HCT116 (cell line): ENCODE measurements at regions not wholly inside any gene's neighbourhood (a gene's known extent, or its start where the extent isn't known, plus 50 kb on each side); places are given as distances from the start of the nearest gene placed in this dataset.

ENCODE experiments used
- ATAC-seq: fragments of 200-7000 bp; cut with Tn5 transposase; 2 replicates; pipeline ENCODE4 v1.9.1; 2020; ENCODE audit warnings: mild to moderate bottlenecking, moderate library complexity
- BruUV-seq: library from RNA; stranded (reverse); fragments of 400-500 nt; replicated peaks from 2 replicates; lab custom pipeline; 2021; lab: Mats Ljungman, UMichigan
- CTCF ChIA-PET: fragments of 300-600 bp; sonication (Branson Sonifier 250); formaldehyde crosslinking; loops from one replicate; lab custom pipeline; 2021; ENCODE audit warnings: antibody characterized with exemption; lab: Charles Lee
- POLR2A ChIA-PET: fragments of 300-600, 350-600 bp; sonication (Branson Sonifier 250); formaldehyde crosslinking; loops from one replicate; lab custom pipeline; 2021; ENCODE audit warnings: antibody characterized with exemption; lab: Charles Lee
- RAD21 ChIA-PET, 2 experiments: fragments of 300-600 bp; sonication (Branson Sonifier 250); formaldehyde crosslinking; loops; one replicate each; lab custom pipeline; 2023; ENCODE audit warnings: low total read pairs in 2 of 2; ENCODE audit not compliant: uncharacterized antibody in 2 of 2, unreplicated experiment in 2 of 2, low non-redundant PET in 1 of 2; lab: Charles Lee
- DNase-seq: peaks from one replicate; pipeline ENCODE4 v3.0.0-alpha.2; 2010; ENCODE audit warnings: low read depth, low spot score
- H2AFZ ChIP-seq: fragments of 200-600 bp; shearing (Covaris generic), sonication (generic); 2 replicates; pipeline ENCODE4 v1.6.1; 2017; ENCODE audit warnings: low read depth, mixed run types, mixed read lengths, antibody characterized with exemption, low read length; ENCODE audit not compliant: poor library complexity, severe bottlenecking
- H3K27ac ChIP-seq: 2 replicates; pipeline ENCODE4 v1.5.1; 2012; ENCODE audit warnings: low read depth, low read length
- H3K27me3 ChIP-seq: fragments of 200-600 bp; sonication (generic); 2 replicates; pipeline ENCODE4 v1.6.1; 2016; ENCODE audit warnings: mixed run types, low read length, mixed read lengths; ENCODE audit not compliant: insufficient read depth
- H3K36me3 ChIP-seq, 2 experiments: fragments of 200-500 bp in 1 of 2; fragments of 200-600 bp in 1 of 2; sonication (Bioruptor generic) in 1 of 2; sonication (generic) in 1 of 2; 2 replicates each; pipeline versions ENCODE4 v1.5.1 to v1.6.1; 2014 to 2016; ENCODE audit warnings: low read length in 2 of 2, inconsistent platforms in 1 of 2, mixed read lengths in 1 of 2, mixed run types in 1 of 2; ENCODE audit not compliant: insufficient read depth in 2 of 2, control insufficient read depth in 1 of 2
- H3K4me1 ChIP-seq, 2 experiments: fragments of 200-600 bp in 1 of 2; sonication (generic) in 1 of 2; 2 replicates each; pipeline versions ENCODE4 v1.5.1 to v1.6.1; 2012 to 2017; ENCODE audit warnings: low read length in 2 of 2, inconsistent platforms in 1 of 2, mild to moderate bottlenecking in 1 of 2, mixed read lengths in 1 of 2, mixed run types in 1 of 2, moderate library complexity in 1 of 2; ENCODE audit not compliant: insufficient read depth in 2 of 2, control insufficient read depth in 1 of 2
- H3K4me2 ChIP-seq: fragments of 200-600 bp; sonication (generic); 2 replicates; pipeline ENCODE4 v1.6.1; 2017; ENCODE audit warnings: mixed run types, low read length, mixed read lengths
- H3K4me3 ChIP-seq, 2 experiments: fragments of 200-600 bp in 1 of 2; sonication (generic) in 1 of 2; replicated peaks in 1 of 2; 2 replicates each; pipeline ENCODE4 v1.5.1; 2011 to 2016; ENCODE audit warnings: low read length in 2 of 2, control low read depth in 1 of 2, low read depth in 1 of 2, mild to moderate bottlenecking in 1 of 2, mixed read lengths in 1 of 2, mixed run types in 1 of 2
- H3K79me2 ChIP-seq: fragments of 200-600 bp; sonication (generic); 2 replicates; pipeline ENCODE4 v1.6.1; 2017; ENCODE audit warnings: mild to moderate bottlenecking, mixed run types, low read length, moderate library complexity, mixed read lengths; ENCODE audit not compliant: insufficient read depth
- H3K9ac ChIP-seq: fragments of 200-600 bp; sonication (generic); 2 replicates; pipeline ENCODE4 v1.6.1; 2016; ENCODE audit warnings: low read length, mixed read lengths
- H3K9me2 ChIP-seq: fragments of 200-600 bp; sonication (generic), shearing (Covaris generic); 2 replicates; pipeline ENCODE4 v1.6.1; 2017; ENCODE audit warnings: mixed run types, mild to moderate bottlenecking, moderate library complexity; ENCODE audit not compliant: insufficient read depth
- H3K9me3 ChIP-seq, 2 experiments: fragments of 200-500 bp in 1 of 2; fragments of 200-600 bp in 1 of 2; sonication (Bioruptor generic) in 1 of 2; sonication (generic) in 1 of 2; 2 replicates each; pipeline ENCODE4 v1.6.1; 2014 to 2017; ENCODE audit warnings: low read length in 2 of 2, mixed read lengths in 2 of 2, inconsistent platforms in 1 of 2, low read depth in 1 of 2, mild to moderate bottlenecking in 1 of 2, mixed run types in 1 of 2, moderate library complexity in 1 of 2; ENCODE audit not compliant: control insufficient read depth in 1 of 2, insufficient read depth in 1 of 2
- H4K20me1 ChIP-seq: fragments of 200-600 bp; sonication (generic), shearing (Covaris generic); 2 replicates; pipeline ENCODE4 v1.6.1; 2017; ENCODE audit warnings: mixed run types, mild to moderate bottlenecking, moderate library complexity; ENCODE audit not compliant: insufficient read depth
- CBX3 ChIP-seq: IDR thresholded peaks from 2 replicates; pipeline ENCODE4 v1.6.1; 2012; ENCODE audit warnings: low read depth
- EGR1 ChIP-seq: IDR thresholded peaks from 2 replicates; pipeline ENCODE4 v1.6.1; 2012; ENCODE audit warnings: low read depth
- EZH2 ChIP-seq: fragments of 200-600 bp; sonication (generic); IDR thresholded peaks from 2 replicates; pipeline ENCODE4 v1.6.1; 2017; ENCODE audit warnings: antibody characterized with exemption, mixed run types
- EZH2phosphoT487 ChIP-seq: fragments of 200-600 bp; IDR thresholded peaks from 2 replicates; pipeline ENCODE4 v1.6.1; 2018; ENCODE audit warnings: antibody characterized with exemption, borderline replicate concordance
- SIN3A ChIP-seq: IDR thresholded peaks from 2 replicates; pipeline ENCODE4 v1.6.1; 2012; ENCODE audit warnings: low read depth
- SP1 ChIP-seq: IDR thresholded peaks from 2 replicates; pipeline ENCODE4 v1.6.1; 2012; ENCODE audit warnings: low read depth
- SRF ChIP-seq: IDR thresholded peaks from 2 replicates; pipeline ENCODE4 v1.6.1; 2012; ENCODE audit warnings: low read depth
- ZNF274 ChIP-seq: fragments of 200-500 bp; sonication (Bioruptor generic); IDR thresholded peaks from 2 replicates; pipeline ENCODE4 v1.6.1; 2014; ENCODE audit warnings: mild to moderate bottlenecking, low read depth, low read length, inconsistent platforms
- intact Hi-C: fragments of 100-400 bp; cut with micrococcal nuclease; formaldehyde crosslinking; loops from 2 replicates; pipeline ENCODE4 v1.10.0; 2022
- TF ChIP-seq, protein P1 (sequence below), 3 experiments: fragments of 200-600 bp in 1 of 3; sonication (generic) in 1 of 3; IDR thresholded peaks in 2 of 3; conservative IDR thresholded peaks in 1 of 3; 2 replicates each; pipeline ENCODE4 v1.5.1; 2012 to 2017; ENCODE audit warnings: low read depth in 2 of 3, low read length in 2 of 3, antibody characterized with exemption in 1 of 3, borderline replicate concordance in 1 of 3, control low read depth in 1 of 3, mild to moderate bottlenecking in 1 of 3, mixed read lengths in 1 of 3, mixed run types in 1 of 3, moderate library complexity in 1 of 3; ENCODE audit not compliant: insufficient read depth in 1 of 3
- TF ChIP-seq, protein P2 (sequence below): IDR thresholded peaks from 2 replicates; pipeline ENCODE4 v1.6.1; 2012

DNA sequence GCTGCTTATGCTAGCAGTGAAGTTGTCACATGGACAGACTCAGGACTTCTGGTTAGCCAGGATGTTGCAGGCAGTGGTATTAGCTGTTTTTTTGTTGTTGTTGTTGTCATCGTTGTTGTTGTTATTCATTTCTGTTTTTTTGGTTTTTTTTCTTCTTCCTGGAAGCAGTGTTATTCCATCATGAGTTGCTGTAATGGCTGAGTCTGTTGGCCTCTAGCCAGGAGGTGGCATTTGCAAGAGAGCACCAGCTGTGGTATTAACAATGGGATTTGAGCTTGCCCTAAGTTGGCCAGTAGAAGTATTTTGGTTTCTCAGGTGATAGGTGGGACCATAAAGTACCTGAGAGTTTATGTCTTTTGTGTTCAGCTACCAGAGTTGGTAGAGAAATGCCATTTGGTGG, 561.1 kb downstream of the KCTD16 start:
- ATAC-seq, result no peak
- RAD21 ChIA-PET, result no interaction called here
- H2AFZ ChIP-seq, result no peak overlapping the region
- H3K27ac ChIP-seq, result no peak overlapping the region
- H3K79me2 ChIP-seq, result no peaks in the 10 kb centered on the region
- intact Hi-C loops, result no loop called here
- H4K20me1 ChIP-seq, result no peaks in the 10 kb centered on the region
- no peaks in the 10 kb centered on the region for H3K27me3 ChIP-seq
- H3K4me3 ChIP-seq, result no peak overlapping the region
- no peak overlapping the region for H3K4me2 ChIP-seq
- BruUV-seq, result no TSS peak
- no peaks in the 10 kb centered on the region for H3K36me3 ChIP-seq
- POLR2A ChIA-PET, result interaction anchor here (0.7 kb wide), 1 partner anchor 461 kb away, joined by 3 read pairs; no protein-coding TSS in a partner anchor
- no peak for TF ChIP-seq EZH2
- no peak for TF ChIP-seq SRF
- TF ChIP-seq CBX3, result no peak
- TF ChIP-seq EGR1, result no peak
- no peak for TF ChIP-seq SIN3A
- TF ChIP-seq, protein P1, sequence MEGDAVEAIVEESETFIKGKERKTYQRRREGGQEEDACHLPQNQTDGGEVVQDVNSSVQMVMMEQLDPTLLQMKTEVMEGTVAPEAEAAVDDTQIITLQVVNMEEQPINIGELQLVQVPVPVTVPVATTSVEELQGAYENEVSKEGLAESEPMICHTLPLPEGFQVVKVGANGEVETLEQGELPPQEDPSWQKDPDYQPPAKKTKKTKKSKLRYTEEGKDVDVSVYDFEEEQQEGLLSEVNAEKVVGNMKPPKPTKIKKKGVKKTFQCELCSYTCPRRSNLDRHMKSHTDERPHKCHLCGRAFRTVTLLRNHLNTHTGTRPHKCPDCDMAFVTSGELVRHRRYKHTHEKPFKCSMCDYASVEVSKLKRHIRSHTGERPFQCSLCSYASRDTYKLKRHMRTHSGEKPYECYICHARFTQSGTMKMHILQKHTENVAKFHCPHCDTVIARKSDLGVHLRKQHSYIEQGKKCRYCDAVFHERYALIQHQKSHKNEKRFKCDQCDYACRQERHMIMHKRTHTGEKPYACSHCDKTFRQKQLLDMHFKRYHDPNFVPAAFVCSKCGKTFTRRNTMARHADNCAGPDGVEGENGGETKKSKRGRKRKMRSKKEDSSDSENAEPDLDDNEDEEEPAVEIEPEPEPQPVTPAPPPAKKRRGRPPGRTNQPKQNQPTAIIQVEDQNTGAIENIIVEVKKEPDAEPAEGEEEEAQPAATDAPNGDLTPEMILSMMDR (IDR thresholded peaks at IDR 0.05 in 2 of 3, conservative IDR thresholded peaks at IDR 0.05 in 1 of 3; ENCODE audit: borderline replicate concordance in 1 of 3, insufficient read depth in 1 of 3, low read depth in 2 of 3, low read length in 2 of 3), result no peak
- no peak for TF ChIP-seq SP1
- TF ChIP-seq, protein P2, sequence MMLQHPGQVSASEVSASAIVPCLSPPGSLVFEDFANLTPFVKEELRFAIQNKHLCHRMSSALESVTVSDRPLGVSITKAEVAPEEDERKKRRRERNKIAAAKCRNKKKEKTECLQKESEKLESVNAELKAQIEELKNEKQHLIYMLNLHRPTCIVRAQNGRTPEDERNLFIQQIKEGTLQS, result no peak
- TF ChIP-seq ZNF274, result no peak
- TF ChIP-seq EZH2phosphoT487, result no peak
- H3K4me1 ChIP-seq, result no peaks in the 10 kb centered on the region
- H3K9ac ChIP-seq, result no peak overlapping the region
- CTCF ChIA-PET, result no interaction called here
- H3K9me3 ChIP-seq, result no peaks in the 10 kb centered on the region
- no peaks in the 10 kb centered on the region for H3K9me2 ChIP-seq
- DNase-seq, result no peak
